Testis (tissue), 2 donors: ENCODE measurements at regions not wholly inside any gene's neighbourhood (a gene's known extent, or its start where the extent isn't known, plus 50 kb on each side); places are given as distances from the start of the nearest gene placed in this dataset.

Source experiments
- DNase-seq: peaks from one replicate; pipeline ENCODE4 v3.0.0-alpha.2; 2019
- H3K27ac ChIP-seq, 2 donors: fragments of 200-600 bp; sonication (generic); one replicate each; pipeline ENCODE4 v1.5.1; 2019
- H3K27me3 ChIP-seq: fragments of 200-600 bp; sonication (generic); one replicate; pipeline ENCODE4 v1.5.1; 2019
- H3K36me3 ChIP-seq: fragments of 200-600 bp; sonication (generic); one replicate; pipeline ENCODE4 v1.5.1; 2017; ENCODE audit warnings: low read depth; ENCODE audit errors: missing control alignments
- H3K4me1 ChIP-seq: fragments of 200-600 bp; sonication (generic); one replicate; pipeline ENCODE4 v1.5.1; 2019
- H3K4me3 ChIP-seq, 2 donors: fragments of 200-600 bp; sonication (generic); one replicate each; pipeline ENCODE4 v1.5.1; 2017 to 2019
- H3K9me3 ChIP-seq: fragments of 200-600 bp; sonication (generic); one replicate; pipeline ENCODE4 v1.5.1; 2017
- POLR2A ChIP-seq: fragments of 450-650 bp; IDR thresholded peaks from one replicate; pipeline ENCODE4 v1.6.1; 2017; ENCODE audit warnings: antibody characterized with exemption, mild to moderate bottlenecking, moderate library complexity
- WGBS, 2 donors: methylation state at CpG; one replicate each; pipeline ENCODE4 v1.1.5; 2018; 5-methylcytosine and 5-hydroxymethylcytosine counted together
- intact Hi-C: fragments of 100-400 bp; cut with DNase I; formaldehyde crosslinking; loops from one replicate; pipeline ENCODE4 v1.15.1; 2023; ENCODE audit warnings: low total_unique reads
- TF ChIP-seq, protein P1 (sequence below), 3 experiments: fragments of 450-650 bp in 2 of 3; fragments of 200-600 bp in 1 of 3; sonication (generic) in 1 of 3; IDR thresholded peaks; one replicate each; pipeline ENCODE4 v1.5.1; 2016 to 2019; ENCODE audit warnings: antibody characterized with exemption in 3 of 3, mild to moderate bottlenecking in 2 of 3, moderate library complexity in 1 of 3

DNA sequence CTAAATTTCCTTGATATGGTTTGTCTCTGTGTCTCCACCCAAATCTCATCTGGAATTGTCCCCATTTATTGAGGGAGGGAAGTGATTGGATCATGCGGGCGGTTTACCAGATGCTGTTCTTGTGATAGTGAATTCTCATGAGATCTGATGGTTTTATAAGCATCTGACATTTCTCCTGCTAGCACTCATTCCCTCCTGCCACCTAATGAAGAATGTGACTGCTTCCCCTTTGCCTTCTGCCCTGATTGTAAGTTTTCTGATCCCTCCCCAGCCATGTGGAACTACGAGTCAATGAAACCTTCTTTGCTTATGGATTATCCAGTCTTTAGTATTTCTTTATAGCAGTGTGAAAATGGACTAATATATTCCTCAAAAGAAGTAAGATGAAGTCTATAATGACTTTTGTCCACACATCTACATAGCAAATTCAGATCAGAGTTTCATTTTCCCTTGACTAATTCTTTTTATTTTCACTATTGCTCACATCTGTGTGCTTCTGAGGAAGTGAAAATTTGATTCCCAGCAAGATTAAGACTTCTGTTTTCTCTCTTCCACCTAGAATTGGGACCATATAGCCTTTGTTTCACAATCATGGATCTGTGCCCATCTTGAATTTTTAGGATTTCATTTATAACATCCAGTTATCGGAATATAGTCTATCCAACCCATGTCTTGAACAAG is 393.5 kb downstream of the DMAC1 start:
- Histone ChIP-seq H3K4me1 (no peaks in the 10 kb centered on the region), H3K9me3 (no peaks in the 10 kb centered on the region), H3K36me3 (no peaks in the 10 kb centered on the region), H3K27ac (no peak overlapping the region), H3K27me3 (no peaks in the 10 kb centered on the region), H3K4me3 (no peak overlapping the region)
- no peak for DNase-seq
- 94 to 96% methylated on average over 4 of the region's 4 CpGs for WGBS, 2 donors
- TF ChIP-seq, protein P1, sequence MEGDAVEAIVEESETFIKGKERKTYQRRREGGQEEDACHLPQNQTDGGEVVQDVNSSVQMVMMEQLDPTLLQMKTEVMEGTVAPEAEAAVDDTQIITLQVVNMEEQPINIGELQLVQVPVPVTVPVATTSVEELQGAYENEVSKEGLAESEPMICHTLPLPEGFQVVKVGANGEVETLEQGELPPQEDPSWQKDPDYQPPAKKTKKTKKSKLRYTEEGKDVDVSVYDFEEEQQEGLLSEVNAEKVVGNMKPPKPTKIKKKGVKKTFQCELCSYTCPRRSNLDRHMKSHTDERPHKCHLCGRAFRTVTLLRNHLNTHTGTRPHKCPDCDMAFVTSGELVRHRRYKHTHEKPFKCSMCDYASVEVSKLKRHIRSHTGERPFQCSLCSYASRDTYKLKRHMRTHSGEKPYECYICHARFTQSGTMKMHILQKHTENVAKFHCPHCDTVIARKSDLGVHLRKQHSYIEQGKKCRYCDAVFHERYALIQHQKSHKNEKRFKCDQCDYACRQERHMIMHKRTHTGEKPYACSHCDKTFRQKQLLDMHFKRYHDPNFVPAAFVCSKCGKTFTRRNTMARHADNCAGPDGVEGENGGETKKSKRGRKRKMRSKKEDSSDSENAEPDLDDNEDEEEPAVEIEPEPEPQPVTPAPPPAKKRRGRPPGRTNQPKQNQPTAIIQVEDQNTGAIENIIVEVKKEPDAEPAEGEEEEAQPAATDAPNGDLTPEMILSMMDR (IDR thresholded peaks at IDR 0.05) = no peak
- no peak for TF ChIP-seq POLR2A
- intact Hi-C loops = no loop called here

DNA sequence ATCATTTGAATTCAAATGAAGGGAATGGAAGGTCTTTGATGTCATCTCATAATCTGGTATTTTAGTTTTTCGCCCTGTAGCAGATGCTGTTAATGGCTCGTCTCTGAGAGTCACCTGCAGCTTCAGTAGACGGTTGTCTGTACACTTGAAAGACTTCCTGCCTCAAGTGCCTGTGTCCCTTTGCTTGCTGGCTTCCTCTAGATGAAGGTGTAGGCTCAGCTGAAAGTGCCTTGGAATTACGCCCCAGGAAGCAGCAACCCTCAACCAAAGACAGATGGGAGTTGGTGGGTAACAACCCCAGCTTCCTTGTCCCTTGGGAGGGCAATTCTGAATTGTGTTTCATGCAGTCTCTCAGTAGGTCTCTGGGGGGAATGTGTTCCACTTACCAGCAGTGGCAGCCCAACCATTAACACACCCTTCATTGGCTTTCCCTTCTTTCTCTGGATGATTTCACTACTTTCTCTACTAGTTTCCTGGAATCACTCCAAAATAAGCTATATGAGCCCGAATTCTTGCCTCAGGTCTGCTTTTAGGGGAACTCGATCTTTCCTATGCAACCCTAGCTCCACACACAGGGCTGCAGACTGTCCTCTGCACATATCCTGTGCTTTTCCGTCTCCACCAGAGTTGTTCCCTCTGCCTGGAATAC is 395.6 kb downstream of the DMAC1 start:
- 88 to 93% methylated on average over 7 of the region's 7 CpGs for WGBS, 2 donors
- Histone ChIP-seq H3K4me1 (no peaks in the 10 kb centered on the region), H3K4me3 (no peak overlapping the region), H3K36me3 (no peaks in the 10 kb centered on the region), H3K27me3 (no peaks in the 10 kb centered on the region), H3K27ac (no peak overlapping the region), H3K9me3 (no peaks in the 10 kb centered on the region)
- intact Hi-C loops = no loop called here
- DNase-seq = no peak
- TF ChIP-seq POLR2A = no peak
- TF ChIP-seq, protein P1 (IDR thresholded peaks at IDR 0.05) = no peak

DNA sequence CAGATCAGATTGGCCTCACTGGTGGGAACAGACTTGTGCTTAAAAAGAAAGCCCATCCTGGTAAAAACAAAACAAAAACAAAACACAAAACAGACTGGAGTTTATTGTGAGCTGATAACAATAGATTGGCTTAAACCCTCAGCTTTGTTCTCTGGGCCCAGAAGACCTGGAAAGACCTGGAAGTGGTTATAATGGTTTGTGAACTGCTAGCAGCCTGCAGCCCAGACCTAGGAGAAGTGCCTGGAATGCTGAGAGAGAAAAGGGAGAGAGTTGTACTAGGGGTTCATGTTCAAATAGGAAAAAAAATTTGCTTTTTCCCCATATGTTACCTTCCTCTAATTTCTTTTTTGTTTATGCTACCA is 396.6 kb downstream of the DMAC1 start:
- no peak overlapping the region for H3K4me3 ChIP-seq
- no peaks in the 10 kb centered on the region for H3K9me3 ChIP-seq
- H3K36me3 ChIP-seq = no peaks in the 10 kb centered on the region
- no peaks in the 10 kb centered on the region for H3K27me3 ChIP-seq
- intact Hi-C loops = no loop called here
- TF ChIP-seq, protein P1 (IDR thresholded peaks at IDR 0.05) = no peak
- no peak for TF ChIP-seq POLR2A
- DNase-seq = no peak
- no peaks in the 10 kb centered on the region for H3K4me1 ChIP-seq
- no peak overlapping the region for H3K27ac ChIP-seq

DNA sequence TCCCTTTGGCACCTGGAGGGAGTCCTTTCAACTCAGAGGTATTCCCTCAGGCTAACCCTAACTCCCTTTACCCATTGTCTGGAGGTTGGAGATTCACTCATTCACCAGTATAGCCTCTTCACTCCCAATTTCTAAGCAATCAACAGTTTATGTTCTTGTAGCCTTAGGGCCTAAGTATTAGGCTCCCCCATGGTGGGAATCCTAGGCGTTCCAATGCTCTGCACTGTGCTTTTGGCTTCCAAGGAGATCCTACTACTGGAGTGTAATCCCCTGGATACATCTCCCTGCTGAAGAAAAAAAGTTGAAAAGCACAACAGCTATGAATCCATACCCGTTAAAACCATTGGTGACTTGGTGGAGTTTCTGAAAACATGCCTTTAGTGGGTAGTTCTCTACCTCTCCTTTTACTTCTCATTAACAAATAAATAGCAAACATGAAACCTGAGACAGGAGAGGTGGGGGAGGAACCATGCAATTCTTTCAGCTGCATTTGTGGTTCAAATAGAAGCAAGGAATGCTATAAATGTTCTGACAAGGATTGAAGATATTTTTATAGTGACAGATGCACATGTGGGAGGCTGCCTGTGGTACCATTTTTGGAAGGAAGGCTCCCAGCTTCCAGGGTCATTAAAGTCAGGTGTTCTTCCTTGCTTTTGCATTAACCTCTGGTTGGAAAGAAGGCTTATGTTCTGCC is 397.1 kb downstream of the DMAC1 start:
- no peak for TF ChIP-seq POLR2A
- TF ChIP-seq, protein P1 (IDR thresholded peaks at IDR 0.05) = no peak
- H3K27me3 ChIP-seq = no peaks in the 10 kb centered on the region
- intact Hi-C loops = no loop called here
- no peak overlapping the region for H3K27ac ChIP-seq
- no peak overlapping the region for H3K4me3 ChIP-seq
- no peaks in the 10 kb centered on the region for H3K4me1 ChIP-seq
- 57 to 74% methylated on average over 2 of the region's 2 CpGs for WGBS, 2 donors
- no peaks in the 10 kb centered on the region for H3K36me3 ChIP-seq
- no peaks in the 10 kb centered on the region for H3K9me3 ChIP-seq
- no peak for DNase-seq
